Suprapubic skin (tissue), 4 donors: ENCODE measurements at regions not wholly inside any gene's neighbourhood (a gene's known extent, or its start where the extent isn't known, plus 50 kb on each side); places are given as distances from the start of the nearest gene placed in this dataset.

Experiments
- DNase-seq, 2 donors: peaks; one replicate each; pipeline ENCODE4 v3.0.0-alpha.2; 2019; ENCODE audit warnings: low spot score in 2 of 2
- H3K27ac ChIP-seq: fragments of 200-600 bp; sonication (generic); one replicate; pipeline ENCODE4 v1.5.1; 2019
- H3K27me3 ChIP-seq: fragments of 200-600 bp; sonication (generic); one replicate; pipeline ENCODE4 v1.5.1; 2019
- H3K36me3 ChIP-seq: fragments of 200-600 bp; sonication (generic); one replicate; pipeline ENCODE4 v1.5.1; 2019
- H3K4me1 ChIP-seq: fragments of 200-600 bp; sonication (generic); one replicate; pipeline ENCODE4 v1.5.1; 2019
- H3K4me3 ChIP-seq: fragments of 200-600 bp; sonication (generic); one replicate; pipeline ENCODE4 v1.5.1; 2019; ENCODE audit warnings: mild to moderate bottlenecking
- H3K9me3 ChIP-seq: fragments of 200-600 bp; sonication (generic); one replicate; pipeline ENCODE4 v1.5.1; 2019
- EP300 ChIP-seq: sonication (generic); formaldehyde crosslinking; IDR thresholded peaks from one replicate; pipeline ENCODE4 v1.6.1; 2017; ENCODE audit warnings: antibody characterized with exemption
- POLR2A ChIP-seq, 2 donors: fragments of 450-650 bp; IDR thresholded peaks; one replicate each; pipeline ENCODE4 v1.6.1; 2017; ENCODE audit warnings: antibody characterized with exemption in 2 of 2, mild to moderate bottlenecking in 2 of 2, moderate library complexity in 2 of 2
- POLR2AphosphoS5 ChIP-seq, 3 donors: sonication (generic); formaldehyde crosslinking; IDR thresholded peaks; one replicate each; pipeline ENCODE4 v1.6.1; 2017; ENCODE audit warnings: antibody characterized with exemption in 3 of 3
- WGBS: methylation state at CpG from one replicate; pipeline ENCODE4 v1.1.5; 2018; 5-methylcytosine and 5-hydroxymethylcytosine counted together
- TF ChIP-seq, protein P1 (sequence below), 2 donors: fragments of 200-600 bp in 1 of 2; fragments of 450-650 bp in 1 of 2; sonication (generic) in 1 of 2; IDR thresholded peaks; one replicate each; pipeline ENCODE4 v1.5.1; 2016 to 2019; ENCODE audit warnings: antibody characterized with exemption in 2 of 2, mild to moderate bottlenecking in 1 of 2, moderate library complexity in 1 of 2

DNA sequence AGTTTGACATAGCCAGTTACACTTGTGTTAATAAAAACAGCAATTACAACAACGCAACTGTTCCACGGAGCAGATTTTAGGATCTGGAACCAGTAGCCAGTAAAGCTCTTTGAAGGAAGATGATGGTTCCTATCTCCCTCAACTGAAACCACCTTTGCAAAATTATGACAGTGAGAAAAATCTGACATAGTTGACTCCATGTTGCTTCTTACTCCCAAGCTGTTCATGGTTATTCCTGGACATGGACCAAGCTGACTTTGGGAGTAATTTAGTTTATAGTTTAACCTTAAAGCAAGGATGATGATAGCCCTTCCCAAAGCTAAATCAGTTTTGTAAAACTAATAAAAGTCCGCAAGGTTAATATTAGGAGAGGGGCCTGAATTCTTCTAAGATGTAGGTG lies 518.0 kb upstream of the ZP4 start:
- 92% methylated on average over 3 of the region's 3 CpGs for WGBS
- no peak overlapping the region for H3K27ac ChIP-seq

DNA sequence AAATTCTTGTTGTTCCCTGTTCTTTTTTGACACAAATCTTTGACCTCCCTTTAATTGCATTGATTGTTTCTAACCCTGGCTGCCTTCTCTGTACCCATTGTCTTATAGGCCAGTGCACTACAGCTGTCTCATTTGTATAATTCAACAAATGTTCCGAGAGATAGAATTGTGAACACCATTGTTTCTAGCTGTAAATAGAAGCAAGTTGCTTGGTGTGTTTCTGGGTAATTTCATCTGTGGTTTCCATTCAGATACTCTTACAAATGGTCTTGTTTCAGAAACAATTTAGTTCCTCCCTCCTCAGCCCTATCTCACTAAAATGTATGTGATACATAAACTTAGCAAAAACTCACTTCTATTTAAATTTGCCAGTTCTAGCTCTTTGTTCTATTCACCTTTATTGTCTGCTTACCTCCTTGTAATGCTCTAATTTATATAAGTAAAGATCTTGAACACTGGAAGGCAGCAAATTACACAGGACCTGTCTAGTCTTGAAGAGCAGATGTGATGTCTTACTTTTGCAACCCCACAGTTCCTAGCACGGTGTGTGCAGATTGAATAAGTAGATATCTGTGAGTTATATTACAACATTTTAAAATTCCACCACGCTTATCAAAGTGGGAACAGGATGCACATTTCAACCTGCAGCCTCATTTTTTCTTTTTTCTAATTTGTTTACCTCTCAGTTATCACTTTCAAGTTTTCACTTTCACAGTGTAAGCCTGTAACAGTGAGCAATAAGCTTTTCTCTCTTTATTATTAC lies 515.6 kb upstream of the ZP4 start:
- Histone ChIP-seq H3K36me3 (no peaks in the 10 kb centered on the region), H3K4me3 (no peak overlapping the region), H3K27ac (no peak overlapping the region), H3K27me3 (no peaks in the 10 kb centered on the region), H3K9me3 (no peaks in the 10 kb centered on the region), H3K4me1 (no peaks in the 10 kb centered on the region)
- WGBS = 58% methylated on average over 3 of the region's 3 CpGs
- DNase-seq = no peak
- TF ChIP-seq POLR2AphosphoS5 (IDR thresholded peaks at IDR 0.05) = no peak
- TF ChIP-seq, protein P1, sequence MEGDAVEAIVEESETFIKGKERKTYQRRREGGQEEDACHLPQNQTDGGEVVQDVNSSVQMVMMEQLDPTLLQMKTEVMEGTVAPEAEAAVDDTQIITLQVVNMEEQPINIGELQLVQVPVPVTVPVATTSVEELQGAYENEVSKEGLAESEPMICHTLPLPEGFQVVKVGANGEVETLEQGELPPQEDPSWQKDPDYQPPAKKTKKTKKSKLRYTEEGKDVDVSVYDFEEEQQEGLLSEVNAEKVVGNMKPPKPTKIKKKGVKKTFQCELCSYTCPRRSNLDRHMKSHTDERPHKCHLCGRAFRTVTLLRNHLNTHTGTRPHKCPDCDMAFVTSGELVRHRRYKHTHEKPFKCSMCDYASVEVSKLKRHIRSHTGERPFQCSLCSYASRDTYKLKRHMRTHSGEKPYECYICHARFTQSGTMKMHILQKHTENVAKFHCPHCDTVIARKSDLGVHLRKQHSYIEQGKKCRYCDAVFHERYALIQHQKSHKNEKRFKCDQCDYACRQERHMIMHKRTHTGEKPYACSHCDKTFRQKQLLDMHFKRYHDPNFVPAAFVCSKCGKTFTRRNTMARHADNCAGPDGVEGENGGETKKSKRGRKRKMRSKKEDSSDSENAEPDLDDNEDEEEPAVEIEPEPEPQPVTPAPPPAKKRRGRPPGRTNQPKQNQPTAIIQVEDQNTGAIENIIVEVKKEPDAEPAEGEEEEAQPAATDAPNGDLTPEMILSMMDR (IDR thresholded peaks at IDR 0.05) = no peak
- no peak for TF ChIP-seq POLR2A (IDR thresholded peaks at IDR 0.05)
- TF ChIP-seq EP300 = no peak

More for the DNA sequence above, 518.0 kb upstream of the ZP4 start:
- Histone ChIP-seq H3K4me1 (no peaks in the 10 kb centered on the region), H3K27me3 (no peaks in the 10 kb centered on the region), H3K36me3 (no peaks in the 10 kb centered on the region), H3K9me3 (no peaks in the 10 kb centered on the region), H3K4me3 (no peak overlapping the region)
- TF ChIP-seq, protein P1 (IDR thresholded peaks at IDR 0.05) = no peak
- TF ChIP-seq POLR2AphosphoS5 (IDR thresholded peaks at IDR 0.05) = no peak
- no peak for DNase-seq

DNA sequence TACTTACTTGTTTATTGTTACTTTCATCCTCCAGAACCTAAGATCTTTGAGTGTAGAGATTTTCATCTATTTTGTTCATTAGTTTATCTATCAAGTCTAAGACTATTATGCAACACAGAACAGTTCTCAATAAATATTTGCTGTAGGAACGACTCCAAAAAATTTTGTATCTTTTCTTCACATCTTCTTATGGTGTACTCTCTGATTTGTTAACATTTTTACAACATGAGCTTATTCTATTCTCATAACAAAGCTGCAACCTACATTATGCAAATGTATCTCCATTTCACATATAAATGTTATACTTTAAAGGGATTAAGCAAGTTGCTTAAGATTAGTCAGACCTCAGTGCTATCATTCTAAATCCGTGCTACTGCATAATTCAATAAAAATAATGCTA lies 514.2 kb upstream of the ZP4 start:
- no peak overlapping the region for H3K27ac ChIP-seq
- TF ChIP-seq EP300 (no peak), POLR2A (IDR thresholded peaks at IDR 0.05) (no peak), POLR2AphosphoS5 (IDR thresholded peaks at IDR 0.05) (no peak)
- TF ChIP-seq, protein P1 (IDR thresholded peaks at IDR 0.05) = no peak
- H3K27me3 ChIP-seq = no peaks in the 10 kb centered on the region
- DNase-seq = no peak
- H3K36me3 ChIP-seq = no peaks in the 10 kb centered on the region
- H3K9me3 ChIP-seq = no peaks in the 10 kb centered on the region
- 60% methylated on average over 2 of the region's 2 CpGs for WGBS
- no peak overlapping the region for H3K4me3 ChIP-seq
- no peaks in the 10 kb centered on the region for H3K4me1 ChIP-seq

DNA sequence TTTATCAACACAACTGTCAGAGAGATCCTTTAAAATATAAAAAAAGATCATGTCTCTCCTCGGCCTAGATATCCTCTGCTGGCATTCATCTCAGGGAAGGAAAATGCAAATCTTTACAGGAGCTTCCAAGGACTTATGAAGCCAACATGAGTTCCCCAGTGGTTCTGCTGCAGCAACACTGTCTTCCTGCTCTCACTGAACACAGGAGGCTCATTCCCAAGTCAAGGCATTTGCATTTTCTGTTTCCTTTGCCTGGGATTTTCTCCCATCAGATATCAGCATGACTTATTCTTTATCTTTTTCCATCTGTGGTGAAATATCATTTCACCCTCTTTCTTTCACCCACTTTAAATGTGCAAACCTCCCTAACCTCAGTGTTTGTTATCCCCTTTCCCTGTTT lies 513.8 kb upstream of the ZP4 start:
- no peaks in the 10 kb centered on the region for H3K4me1 ChIP-seq
- no peak overlapping the region for H3K27ac ChIP-seq
- H3K27me3 ChIP-seq = no peaks in the 10 kb centered on the region
- H3K9me3 ChIP-seq = no peaks in the 10 kb centered on the region
- WGBS = 14% methylated on average over 1 of the region's 1 CpG
- TF ChIP-seq, protein P1 (IDR thresholded peaks at IDR 0.05) = no peak
- no peak for TF ChIP-seq POLR2A (IDR thresholded peaks at IDR 0.05)
- no peak for TF ChIP-seq POLR2AphosphoS5 (IDR thresholded peaks at IDR 0.05)
- no peak for TF ChIP-seq EP300
- no peaks in the 10 kb centered on the region for H3K36me3 ChIP-seq
- no peak for DNase-seq
- no peak overlapping the region for H3K4me3 ChIP-seq

DNA sequence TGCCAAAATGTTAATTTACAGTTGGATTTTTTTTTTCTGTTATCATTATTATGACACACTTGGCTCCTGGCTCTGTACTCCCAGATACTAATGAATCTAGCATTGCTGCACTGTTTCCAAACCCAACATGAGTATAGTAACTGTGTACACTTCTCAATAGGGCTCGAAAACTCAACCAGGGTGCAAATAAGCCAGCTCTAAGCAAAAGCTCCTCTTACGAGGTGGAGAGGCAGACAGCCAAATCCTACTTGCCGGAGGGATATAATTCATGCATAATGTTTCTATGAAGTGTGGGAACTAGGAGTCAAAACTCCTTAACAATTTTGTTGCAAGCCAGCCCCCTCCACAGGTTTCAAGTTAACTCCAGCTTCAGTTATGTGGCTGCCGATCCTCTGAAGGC lies 510.4 kb upstream of the ZP4 start:
- no peaks in the 10 kb centered on the region for H3K9me3 ChIP-seq
- H3K27ac ChIP-seq = no peak overlapping the region
- no peak overlapping the region for H3K4me3 ChIP-seq
- WGBS = 32% methylated on average over 4 of the region's 4 CpGs
- no peaks in the 10 kb centered on the region for H3K27me3 ChIP-seq
- TF ChIP-seq, protein P1 (IDR thresholded peaks at IDR 0.05) = no peak
- TF ChIP-seq EP300 = no peak
- TF ChIP-seq POLR2AphosphoS5 (IDR thresholded peaks at IDR 0.05) = no peak
- TF ChIP-seq POLR2A (IDR thresholded peaks at IDR 0.05) = no peak
- no peaks in the 10 kb centered on the region for H3K36me3 ChIP-seq
- DNase-seq = no peak
- H3K4me1 ChIP-seq = no peaks in the 10 kb centered on the region
